PC-9 (cell line): ENCODE measurements at regions not wholly inside any gene's neighbourhood (a gene's known extent, or its start where the extent isn't known, plus 50 kb on each side); places are given as distances from the start of the nearest gene placed in this dataset.

Source experiments
- BruUV-seq: library from RNA; stranded (reverse); fragments of 400-500 nt; replicated peaks from 2 replicates; lab custom pipeline; 2021; lab: Mats Ljungman, UMichigan
- CTCF ChIA-PET: fragments of 300-600 bp; sonication (Branson Sonifier 250); formaldehyde crosslinking; loops from one replicate; lab custom pipeline; 2022; ENCODE audit warnings: antibody characterized with exemption; lab: Charles Lee
- POLR2A ChIA-PET: fragments of 300-600 bp; sonication (Branson Sonifier 250); formaldehyde crosslinking; loops from one replicate; lab custom pipeline; 2022; ENCODE audit warnings: antibody characterized with exemption; ENCODE audit not compliant: unreplicated experiment; lab: Charles Lee
- DNase-seq, 2 experiments: peaks; one replicate each; pipeline versions ENCODE4 v3.0.0 to v3.0.0-alpha.2; 2015 to 2022; ENCODE audit warnings: mixed read lengths in 1 of 2
- H2AFZ ChIP-seq: fragments of 200-600 bp; sonication (generic); 2 replicates; pipeline ENCODE4 v1.8.1; 2017; ENCODE audit warnings: antibody characterized with exemption
- H3F3A ChIP-seq: fragments of 200-600 bp; sonication (generic); 2 replicates; pipeline ENCODE4 v1.8.1; 2017; ENCODE audit warnings: antibody characterized with exemption, mild to moderate bottlenecking, low read depth; ENCODE audit not compliant: insufficient read depth
- H3K27ac ChIP-seq: fragments of 200-600 bp; sonication (generic); 2 replicates; pipeline ENCODE4 v1.6.1; 2016; ENCODE audit warnings: mixed run types
- H3K27me3 ChIP-seq: fragments of 200-600 bp; sonication (generic); 2 replicates; pipeline ENCODE4 v1.6.1; 2016; ENCODE audit warnings: low read depth, mixed run types; ENCODE audit not compliant: insufficient read depth
- H3K36me3 ChIP-seq: fragments of 200-600 bp; sonication (generic); 2 replicates; pipeline ENCODE4 v1.6.1; 2016; ENCODE audit warnings: low read depth, mixed run types
- H3K4me1 ChIP-seq: fragments of 200-600 bp; sonication (generic); replicated peaks from 2 replicates; pipeline ENCODE4 v1.6.1; 2016; ENCODE audit warnings: mixed run types; ENCODE audit not compliant: insufficient read depth
- H3K4me2 ChIP-seq: fragments of 200-600 bp; sonication (generic); 2 replicates; pipeline ENCODE4 v1.6.1; 2017; ENCODE audit warnings: mixed run types
- H3K4me3 ChIP-seq: fragments of 200-600 bp; sonication (generic); 2 replicates; pipeline ENCODE4 v1.6.1; 2016; ENCODE audit warnings: mixed run types
- H3K79me2 ChIP-seq: fragments of 200-600 bp; sonication (generic); 2 replicates; pipeline ENCODE4 v1.6.1; 2017; ENCODE audit warnings: low read depth, mixed run types
- H3K9me2 ChIP-seq: fragments of 200-600 bp; sonication (generic); 2 replicates; pipeline ENCODE4 v1.8.1; 2017; ENCODE audit warnings: mild to moderate bottlenecking; ENCODE audit not compliant: insufficient read depth
- H3K9me3 ChIP-seq: fragments of 200-600 bp; sonication (generic); 2 replicates; pipeline ENCODE4 v1.8.1; 2016; ENCODE audit warnings: low read depth; ENCODE audit not compliant: insufficient read depth
- H4K20me1 ChIP-seq: fragments of 200-600 bp; sonication (generic); 2 replicates; pipeline ENCODE4 v1.8.1; 2017; ENCODE audit not compliant: insufficient read depth
- EZH2 ChIP-seq: fragments of 200-600 bp; sonication (generic); IDR thresholded peaks from 2 replicates; pipeline ENCODE4 v1.8.0; 2017; ENCODE audit warnings: antibody characterized with exemption, low read depth
- intact Hi-C: fragments of 100-400 bp; cut with micrococcal nuclease; formaldehyde crosslinking; loops from one replicate; pipeline ENCODE4 v1.10.0; 2022; ENCODE audit not compliant: unreplicated experiment
- TF ChIP-seq, protein P1 (sequence below): fragments of 200-600 bp; sonication (generic); conservative IDR thresholded peaks from 2 replicates; pipeline ENCODE4 v1.6.1; 2017; ENCODE audit warnings: mixed run types, antibody characterized with exemption, mild to moderate bottlenecking, moderate library complexity

DNA sequence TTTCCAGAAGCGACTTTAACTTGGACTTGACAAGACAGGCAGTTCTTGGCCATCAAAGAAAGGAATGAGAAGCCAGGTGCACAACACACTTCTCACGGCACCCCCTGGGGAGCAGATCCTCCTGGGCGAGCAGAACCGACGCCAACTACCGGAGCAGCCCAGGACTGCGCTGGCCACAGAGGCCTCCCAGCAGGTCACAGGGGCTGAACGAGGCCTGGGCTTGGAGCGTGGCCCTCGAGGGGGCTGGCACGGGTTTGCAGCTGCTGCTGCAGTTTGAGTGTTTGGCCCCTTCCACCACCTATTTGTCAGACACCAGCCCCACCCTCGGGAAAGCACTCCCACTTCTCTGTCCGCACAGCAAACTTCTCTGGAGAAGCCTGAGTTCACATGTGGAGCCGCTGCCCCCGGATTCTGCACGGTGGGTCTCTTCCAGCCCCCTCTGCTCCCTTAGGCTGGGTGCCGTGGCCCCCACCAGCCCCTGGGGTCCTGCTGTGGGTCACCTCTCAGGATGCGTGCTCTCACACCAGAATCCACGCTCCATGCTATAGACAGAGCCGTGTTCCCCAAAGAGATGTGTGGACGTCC is 306.7 kb upstream of the SALL3 start:
- intact Hi-C loops, result no loop called here
- BruUV-seq, result no TSS peak
- no peaks in the 10 kb centered on the region for H3K9me3 ChIP-seq

GRCh38 chr18:78673516-78674321 is 305.9 kb upstream of the SALL3 start:
- Histone ChIP-seq H3K4me3 (no peak overlapping the region), H3K4me2 (no peak overlapping the region), H2AFZ (no peak overlapping the region), H3F3A (no peaks in the 10 kb centered on the region), H3K9me2 (no peaks in the 10 kb centered on the region), H3K79me2 (no peaks in the 10 kb centered on the region), H3K27ac (no peak overlapping the region), H3K4me1 (no peaks in the 10 kb centered on the region), H3K36me3 (no peaks in the 10 kb centered on the region), H4K20me1 (no peaks in the 10 kb centered on the region), H3K9me3 (no peaks in the 10 kb centered on the region), H3K27me3 (peaks cover 94% of the 10 kb centered on the region)
- no peak for DNase-seq
- ChIA-PET POLR2A (no interaction called here), CTCF (no interaction called here)
- intact Hi-C loops, result no loop called here
- TF ChIP-seq, protein P1, sequence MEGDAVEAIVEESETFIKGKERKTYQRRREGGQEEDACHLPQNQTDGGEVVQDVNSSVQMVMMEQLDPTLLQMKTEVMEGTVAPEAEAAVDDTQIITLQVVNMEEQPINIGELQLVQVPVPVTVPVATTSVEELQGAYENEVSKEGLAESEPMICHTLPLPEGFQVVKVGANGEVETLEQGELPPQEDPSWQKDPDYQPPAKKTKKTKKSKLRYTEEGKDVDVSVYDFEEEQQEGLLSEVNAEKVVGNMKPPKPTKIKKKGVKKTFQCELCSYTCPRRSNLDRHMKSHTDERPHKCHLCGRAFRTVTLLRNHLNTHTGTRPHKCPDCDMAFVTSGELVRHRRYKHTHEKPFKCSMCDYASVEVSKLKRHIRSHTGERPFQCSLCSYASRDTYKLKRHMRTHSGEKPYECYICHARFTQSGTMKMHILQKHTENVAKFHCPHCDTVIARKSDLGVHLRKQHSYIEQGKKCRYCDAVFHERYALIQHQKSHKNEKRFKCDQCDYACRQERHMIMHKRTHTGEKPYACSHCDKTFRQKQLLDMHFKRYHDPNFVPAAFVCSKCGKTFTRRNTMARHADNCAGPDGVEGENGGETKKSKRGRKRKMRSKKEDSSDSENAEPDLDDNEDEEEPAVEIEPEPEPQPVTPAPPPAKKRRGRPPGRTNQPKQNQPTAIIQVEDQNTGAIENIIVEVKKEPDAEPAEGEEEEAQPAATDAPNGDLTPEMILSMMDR, result no peak
- no peak for TF ChIP-seq EZH2
- no TSS peak for BruUV-seq

More for the DNA sequence above, 306.7 kb upstream of the SALL3 start:
- ChIA-PET CTCF (no interaction called here), POLR2A (no interaction called here)
- no peak overlapping the region for H3K27ac ChIP-seq
- H3K4me2 ChIP-seq, result no peak overlapping the region
- H3K4me1 ChIP-seq, result no peaks in the 10 kb centered on the region
- DNase-seq, result no peak
- no peaks in the 10 kb centered on the region for H3K79me2 ChIP-seq
- H3K4me3 ChIP-seq, result no peak overlapping the region
- TF ChIP-seq EZH2, result no peak
- TF ChIP-seq, protein P1, result no peak
- H4K20me1 ChIP-seq, result no peaks in the 10 kb centered on the region
- no peaks in the 10 kb centered on the region for H3K9me2 ChIP-seq
- H2AFZ ChIP-seq, result no peak overlapping the region
- H3K36me3 ChIP-seq, result no peaks in the 10 kb centered on the region
- peaks cover 86% of the 10 kb centered on the region for H3K27me3 ChIP-seq
- H3F3A ChIP-seq, result no peaks in the 10 kb centered on the region

DNA sequence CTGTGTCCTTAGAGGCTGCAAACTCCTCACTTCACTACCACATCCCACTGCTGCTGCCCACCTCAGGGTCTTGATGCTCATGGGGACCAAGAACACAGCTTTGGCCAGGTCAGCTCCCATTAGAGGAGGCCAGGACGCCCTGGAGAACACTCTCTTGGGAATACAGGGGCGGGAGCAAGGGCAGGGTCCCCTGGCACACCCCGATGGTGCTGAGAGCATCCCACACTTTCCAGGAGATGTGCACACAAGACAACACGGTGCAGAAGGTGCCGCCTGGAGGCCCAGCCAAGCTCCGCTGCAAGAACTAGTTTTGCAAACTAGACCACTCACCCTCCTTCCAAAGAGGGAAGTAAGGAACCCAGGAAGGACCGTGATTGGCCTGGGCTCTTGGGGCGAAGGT is 304.4 kb upstream of the SALL3 start:
- DNase-seq, result no peak
- no peaks in the 10 kb centered on the region for H3K9me3 ChIP-seq
- POLR2A ChIA-PET, result no interaction called here
- CTCF ChIA-PET, result no interaction called here
- H3K79me2 ChIP-seq, result no peaks in the 10 kb centered on the region
- H3K27me3 ChIP-seq, result peaks cover 94% of the 10 kb centered on the region
- H3K4me3 ChIP-seq, result no peak overlapping the region
- no peaks in the 10 kb centered on the region for H4K20me1 ChIP-seq
- H3K27ac ChIP-seq, result no peak overlapping the region
- BruUV-seq, result no TSS peak
- TF ChIP-seq, protein P1, result no peak
- TF ChIP-seq EZH2, result no peak
- intact Hi-C loops, result no loop called here
- H3K4me2 ChIP-seq, result no peak overlapping the region
- H2AFZ ChIP-seq, result no peak overlapping the region
- no peaks in the 10 kb centered on the region for H3K9me2 ChIP-seq
- H3K4me1 ChIP-seq, result no peaks in the 10 kb centered on the region
- no peaks in the 10 kb centered on the region for H3F3A ChIP-seq
- no peaks in the 10 kb centered on the region for H3K36me3 ChIP-seq
